ENCODE measurements at regions not wholly inside any gene's neighbourhood (a gene's known extent, or its start where the extent isn't known, plus 50 kb on each side); places are given as distances from the start of the nearest gene placed in this dataset.

DNA sequence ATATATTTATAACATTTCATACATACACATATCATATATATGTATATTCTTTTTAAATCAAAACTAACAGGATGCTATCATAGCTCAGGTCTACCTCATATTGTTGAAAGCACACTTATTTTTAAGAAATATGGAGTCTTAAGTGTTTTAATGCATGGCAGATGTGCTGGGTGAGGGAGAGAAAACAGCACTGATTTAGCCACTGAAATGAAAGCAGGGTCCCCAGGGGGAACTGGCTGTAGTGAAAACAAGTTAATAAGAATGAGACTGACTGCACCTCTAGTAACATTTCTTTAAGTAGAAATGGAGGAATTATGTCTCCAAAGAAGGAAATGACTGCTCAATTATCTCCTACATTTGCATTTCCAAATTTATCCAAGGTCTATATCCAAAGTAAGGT lies 857.8 kb downstream of the DCDC2C start:
- TF ChIP-seq, protein P1, sequence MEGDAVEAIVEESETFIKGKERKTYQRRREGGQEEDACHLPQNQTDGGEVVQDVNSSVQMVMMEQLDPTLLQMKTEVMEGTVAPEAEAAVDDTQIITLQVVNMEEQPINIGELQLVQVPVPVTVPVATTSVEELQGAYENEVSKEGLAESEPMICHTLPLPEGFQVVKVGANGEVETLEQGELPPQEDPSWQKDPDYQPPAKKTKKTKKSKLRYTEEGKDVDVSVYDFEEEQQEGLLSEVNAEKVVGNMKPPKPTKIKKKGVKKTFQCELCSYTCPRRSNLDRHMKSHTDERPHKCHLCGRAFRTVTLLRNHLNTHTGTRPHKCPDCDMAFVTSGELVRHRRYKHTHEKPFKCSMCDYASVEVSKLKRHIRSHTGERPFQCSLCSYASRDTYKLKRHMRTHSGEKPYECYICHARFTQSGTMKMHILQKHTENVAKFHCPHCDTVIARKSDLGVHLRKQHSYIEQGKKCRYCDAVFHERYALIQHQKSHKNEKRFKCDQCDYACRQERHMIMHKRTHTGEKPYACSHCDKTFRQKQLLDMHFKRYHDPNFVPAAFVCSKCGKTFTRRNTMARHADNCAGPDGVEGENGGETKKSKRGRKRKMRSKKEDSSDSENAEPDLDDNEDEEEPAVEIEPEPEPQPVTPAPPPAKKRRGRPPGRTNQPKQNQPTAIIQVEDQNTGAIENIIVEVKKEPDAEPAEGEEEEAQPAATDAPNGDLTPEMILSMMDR (IDR thresholded peaks at IDR 0.05; ENCODE audit: insufficient read depth, low read length, severe bottlenecking) = no peak
- no peaks in the 10 kb centered on the region for H3K36me3 ChIP-seq (ENCODE audit: control insufficient read depth, insufficient read depth, low read length)
- DNase-seq (ENCODE audit: low read depth) = no peak
- no peak for FAIRE-seq
- no peak overlapping the region for H3K4me3 ChIP-seq (ENCODE audit: low read depth, low read length)
- H3K27me3 ChIP-seq (ENCODE audit: control insufficient read depth, insufficient read depth, low read length) = no peaks in the 10 kb centered on the region

DNA sequence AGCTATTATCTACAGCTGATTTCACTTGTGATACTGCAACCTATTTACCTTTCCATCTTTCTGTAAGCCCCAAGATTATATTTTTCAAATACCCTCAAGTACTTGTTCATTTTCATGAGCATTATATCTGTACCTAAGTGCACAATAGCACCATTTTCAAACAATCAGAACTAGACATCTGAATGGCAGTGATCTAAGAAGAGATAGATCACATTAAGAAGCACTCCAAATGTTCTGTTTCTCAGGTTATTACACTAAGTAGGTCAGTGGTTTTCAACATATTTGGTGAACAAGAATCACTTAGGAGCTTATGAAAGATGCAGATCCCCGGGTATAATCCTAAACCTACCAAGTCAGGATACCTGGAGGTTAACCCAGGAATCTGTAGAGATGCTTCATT lies 872.7 kb downstream of the DCDC2C start:
- no peak for FAIRE-seq
- no peak overlapping the region for H3K4me3 ChIP-seq (ENCODE audit: low read depth, low read length)
- TF ChIP-seq, protein P1 (IDR thresholded peaks at IDR 0.05; ENCODE audit: insufficient read depth, low read length, severe bottlenecking) = no peak
- H3K36me3 ChIP-seq (ENCODE audit: control insufficient read depth, insufficient read depth, low read length) = no peaks in the 10 kb centered on the region
- DNase-seq (ENCODE audit: low read depth) = no peak
- H3K27me3 ChIP-seq (ENCODE audit: control insufficient read depth, insufficient read depth, low read length) = no peaks in the 10 kb centered on the region

DNA sequence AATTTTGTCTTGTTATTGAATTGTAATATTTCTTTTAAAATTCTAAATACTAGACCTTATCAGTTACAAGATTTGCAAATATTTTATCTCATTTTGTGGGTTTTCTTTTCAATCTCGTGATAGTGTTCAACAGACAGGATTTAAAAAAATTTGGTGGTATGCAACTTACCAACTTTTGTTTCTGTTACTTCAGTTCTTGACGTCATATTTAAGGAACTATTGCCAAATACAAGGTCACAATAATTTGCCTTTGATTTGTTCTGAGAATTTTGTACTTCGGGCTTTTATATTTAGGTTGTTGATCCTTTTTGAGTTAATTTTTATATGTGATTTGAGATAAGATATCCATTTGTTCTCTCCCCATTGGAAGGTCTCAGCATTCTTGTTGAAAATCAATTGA lies 876.6 kb downstream of the DCDC2C start:
- TF ChIP-seq, protein P1 (IDR thresholded peaks at IDR 0.05; ENCODE audit: insufficient read depth, low read length, severe bottlenecking) = no peak
- FAIRE-seq (no peak), DNase-seq (ENCODE audit: low read depth) (no peak)
- Histone ChIP-seq H3K4me3 (ENCODE audit: low read depth, low read length) (no peak overlapping the region), H3K36me3 (ENCODE audit: control insufficient read depth, insufficient read depth, low read length) (no peaks in the 10 kb centered on the region), H3K27me3 (ENCODE audit: control insufficient read depth, insufficient read depth, low read length) (no peaks in the 10 kb centered on the region)

DNA sequence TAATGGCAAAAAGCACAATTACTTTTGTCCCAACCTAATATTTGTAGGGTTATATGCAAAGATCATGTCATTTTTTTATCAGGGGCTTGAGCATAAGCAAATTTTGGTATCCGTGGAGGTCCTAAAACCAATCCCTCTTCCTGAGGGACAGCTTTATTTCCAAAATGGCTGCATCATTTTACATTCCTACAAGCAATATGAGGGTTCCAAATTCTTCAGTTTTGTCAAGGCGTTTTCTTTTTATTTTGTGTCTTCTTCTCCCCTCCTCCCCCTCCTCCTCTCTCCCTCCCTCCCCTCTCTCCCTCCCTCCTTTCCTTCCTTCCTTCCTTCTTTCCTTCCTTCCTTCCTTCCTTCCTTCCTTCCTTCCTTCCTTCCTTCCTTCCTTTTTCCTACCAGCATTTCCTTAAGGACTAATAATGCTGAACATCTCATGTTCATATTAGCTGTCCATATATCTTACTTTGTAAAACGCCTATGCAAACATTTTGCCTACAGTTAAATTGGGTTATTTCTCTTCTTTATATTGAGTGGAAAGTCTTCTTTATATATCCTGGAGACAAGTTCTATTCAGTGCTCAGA lies 881.8 kb downstream of the DCDC2C start:
- DNase-seq (ENCODE audit: low read depth) (no peak), FAIRE-seq (no peak)
- TF ChIP-seq, protein P1 (IDR thresholded peaks at IDR 0.05; ENCODE audit: insufficient read depth, low read length, severe bottlenecking) = no peak
- H3K4me3 ChIP-seq (ENCODE audit: low read depth, low read length) = no peak overlapping the region
- H3K27me3 ChIP-seq (ENCODE audit: control insufficient read depth, insufficient read depth, low read length) = no peaks in the 10 kb centered on the region
- no peaks in the 10 kb centered on the region for H3K36me3 ChIP-seq (ENCODE audit: control insufficient read depth, insufficient read depth, low read length)

DNA sequence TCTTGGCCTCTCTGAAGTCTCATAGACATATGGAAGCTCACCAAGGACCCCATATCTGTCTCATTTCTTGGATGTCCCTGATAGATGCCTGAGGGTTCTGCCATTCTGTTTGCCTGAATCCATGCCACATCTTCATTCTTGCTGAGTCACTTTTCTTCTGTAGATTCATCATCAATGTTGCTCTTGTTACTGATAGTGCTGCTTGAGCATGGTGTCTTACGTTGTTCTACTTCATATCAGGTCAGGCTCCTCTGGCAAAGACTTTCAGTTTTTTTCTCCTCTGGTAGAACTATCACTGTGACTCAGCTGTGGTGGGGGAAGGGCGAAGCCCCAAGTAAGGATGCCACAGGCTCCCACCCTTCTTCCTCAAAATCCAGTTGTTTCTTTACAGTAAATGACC lies 885.2 kb downstream of the DCDC2C start:
- DNase-seq (ENCODE audit: low read depth) (no peak), FAIRE-seq (no peak)
- Histone ChIP-seq H3K27me3 (ENCODE audit: control insufficient read depth, insufficient read depth, low read length) (no peaks in the 10 kb centered on the region), H3K4me3 (ENCODE audit: low read depth, low read length) (no peak overlapping the region), H3K36me3 (ENCODE audit: control insufficient read depth, insufficient read depth, low read length) (no peaks in the 10 kb centered on the region)
- TF ChIP-seq, protein P1 (IDR thresholded peaks at IDR 0.05; ENCODE audit: insufficient read depth, low read length, severe bottlenecking) = no peak

DNA sequence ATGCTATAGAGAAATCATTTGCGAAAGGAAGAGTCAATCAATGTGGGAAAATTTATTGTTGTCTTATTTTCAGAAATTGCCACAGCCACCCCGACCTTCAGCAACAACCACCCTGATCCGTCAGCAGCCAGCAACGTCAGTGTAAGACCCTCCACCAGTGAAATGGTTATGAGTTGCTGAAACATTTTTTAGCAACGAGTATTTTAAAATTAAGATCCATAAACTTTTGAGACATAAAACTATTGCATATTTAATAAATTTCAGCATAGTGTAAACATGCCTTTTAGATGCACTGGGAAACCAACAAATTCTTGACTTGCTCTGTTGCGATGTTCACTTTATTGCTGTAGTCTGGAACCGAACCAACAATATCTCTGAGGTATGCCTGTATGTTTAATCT lies 887.9 kb downstream of the DCDC2C start:
- TF ChIP-seq, protein P1 (IDR thresholded peaks at IDR 0.05; ENCODE audit: insufficient read depth, low read length, severe bottlenecking) = no peak
- DNase-seq (ENCODE audit: low read depth) = no peak
- H3K36me3 ChIP-seq (ENCODE audit: control insufficient read depth, insufficient read depth, low read length) = no peaks in the 10 kb centered on the region
- H3K27me3 ChIP-seq (ENCODE audit: control insufficient read depth, insufficient read depth, low read length) = no peaks in the 10 kb centered on the region
- no peak overlapping the region for H3K4me3 ChIP-seq (ENCODE audit: low read depth, low read length)
- no peak for FAIRE-seq
